ENCODE measurements at regions not wholly inside any gene's neighbourhood (a gene's known extent, or its start where the extent isn't known, plus 50 kb on each side); places are given as distances from the start of the nearest gene placed in this dataset.

GRCh38 chr1:90798883-90799282 lies 81.8 kb upstream of the BARHL2 start:
- H3K27ac ChIP-seq, result no peak overlapping the region
- TF ChIP-seq CTCF (conservative IDR thresholded peaks at IDR 0.05), result no peak

- no peak overlapping the region for H3K27ac ChIP-seq
- no peak for TF ChIP-seq CTCF (conservative IDR thresholded peaks at IDR 0.05)
Observed at GRCh38 chr1:90798344-90798743, 81.2 kb upstream of the BARHL2 start.

- TF ChIP-seq CTCF (conservative IDR thresholded peaks at IDR 0.05), result no peak
- no peak overlapping the region for H3K27ac ChIP-seq
Observed at GRCh38 chr1:90795431-90795830, 78.3 kb upstream of the BARHL2 start.

GRCh38 chr1:90786709-90787108 lies 69.6 kb upstream of the BARHL2 start:
- no peak overlapping the region for H3K27ac ChIP-seq

GRCh38 chr1:90784186-90784847 lies 67.2 kb upstream of the BARHL2 start:
- H3K27ac ChIP-seq, result no peak overlapping the region
- TF ChIP-seq CTCF (conservative IDR thresholded peaks at IDR 0.05), result no peak

More at GRCh38 chr1:90786709-90787108, 69.6 kb upstream of the BARHL2 start:
- no peak for TF ChIP-seq CTCF (conservative IDR thresholded peaks at IDR 0.05)

GRCh38 chr1:90783181-90783580 lies 66.1 kb upstream of the BARHL2 start:
- no peak overlapping the region for H3K27ac ChIP-seq
- no peak for TF ChIP-seq CTCF (conservative IDR thresholded peaks at IDR 0.05)

- no peak overlapping the region for H3K27ac ChIP-seq
- no peak for TF ChIP-seq CTCF (conservative IDR thresholded peaks at IDR 0.05)
Observed at GRCh38 chr1:90782046-90782445, 64.9 kb upstream of the BARHL2 start.

Measured in VCaP (cell line).